IMR-90 (cell line): ENCODE measurements at regions not wholly inside any gene's neighbourhood (a gene's known extent, or its start where the extent isn't known, plus 50 kb on each side); places are given as distances from the start of the nearest gene placed in this dataset.

Experiments used
- ATAC-seq: fragments of 200-7000 bp; cut with Tn5 transposase; 2 replicates; pipeline ENCODE4 v1.9.1; 2020; ENCODE audit warnings: low read depth, mild to moderate bottlenecking, moderate library complexity
- BruUV-seq: library from RNA; stranded (reverse); fragments of 400-500 nt; replicated peaks from 2 replicates; lab custom pipeline; 2021; lab: Mats Ljungman, UMichigan
- CTCF ChIA-PET: fragments of 300-600 bp; formaldehyde crosslinking; extraction: SDS; loops from one replicate; lab custom pipeline; 2021; ENCODE audit warnings: antibody characterized with exemption; lab: Yijun Ruan, JAX
- POLR2A ChIA-PET: fragments of 300-600 bp; sonication (Branson Sonifier 250); formaldehyde crosslinking; loops from one replicate; lab custom pipeline; 2022; ENCODE audit warnings: antibody characterized with exemption; ENCODE audit not compliant: unreplicated experiment; lab: Charles Lee
- DNase-seq: peaks from one replicate; pipeline ENCODE4 v3.0.0; 2013
- H2AFZ ChIP-seq: replicated peaks from 2 replicates; pipeline ENCODE3; 2013; ENCODE audit warnings: low read length, mild to moderate bottlenecking; ENCODE audit not compliant: poor library complexity
- H2AK5ac ChIP-seq: 2 replicates; pipeline ENCODE4 v1.6.1; 2013; ENCODE audit warnings: low read depth, low read length, inconsistent platforms
- H2AK9ac ChIP-seq: replicated peaks from 2 replicates; pipeline ENCODE3; 2013; ENCODE audit warnings: mild to moderate bottlenecking, low read depth, low read length, moderate library complexity; ENCODE audit not compliant: poor library complexity
- H2BK120ac ChIP-seq: 2 replicates; pipeline ENCODE4 v1.6.1; 2013; ENCODE audit warnings: low read depth, low read length, inconsistent platforms
- H2BK15ac ChIP-seq: 3 replicates; pipeline ENCODE4 v1.6.1; 2013; ENCODE audit warnings: low read depth, low read length, inconsistent platforms
- H2BK20ac ChIP-seq: 2 replicates; pipeline ENCODE4 v1.6.1; 2013; ENCODE audit warnings: low read depth, mild to moderate bottlenecking, inconsistent platforms, low read length, moderate library complexity
- H2BK5ac ChIP-seq: 2 replicates; pipeline ENCODE4 v1.6.1; 2013; ENCODE audit warnings: mild to moderate bottlenecking, low read depth, low read length, inconsistent platforms; ENCODE audit not compliant: poor library complexity, severe bottlenecking
- H3K14ac ChIP-seq: replicated peaks from 2 replicates; pipeline ENCODE4 v1.6.1; 2013; ENCODE audit warnings: low read depth, low read length, inconsistent platforms
- H3K18ac ChIP-seq: 2 replicates; pipeline ENCODE4 v1.6.1; 2013; ENCODE audit warnings: low read depth, low read length, control low read depth
- H3K23ac ChIP-seq: 2 replicates; pipeline ENCODE4 v1.6.1; 2013; ENCODE audit warnings: low read depth, low read length, inconsistent platforms
- H3K27ac ChIP-seq: 2 replicates; pipeline ENCODE4 v1.5.1; 2013; ENCODE audit warnings: mild to moderate bottlenecking, control low read depth, low read length; ENCODE audit not compliant: insufficient read depth
- H3K27me3 ChIP-seq: 2 replicates; pipeline ENCODE4 v1.6.1; 2013; ENCODE audit warnings: low read length; ENCODE audit not compliant: control insufficient read depth, insufficient read depth
- H3K36me3 ChIP-seq: 2 replicates; pipeline ENCODE4 v1.6.1; 2013; ENCODE audit warnings: low read length, mixed read lengths; ENCODE audit not compliant: control insufficient read depth, insufficient read depth
- H3K4ac ChIP-seq: 2 replicates; pipeline ENCODE4 v1.6.1; 2013; ENCODE audit warnings: low read depth, low read length, inconsistent platforms
- H3K4me1 ChIP-seq: 2 replicates; pipeline ENCODE4 v1.6.1; 2013; ENCODE audit warnings: low read length, mixed read lengths; ENCODE audit not compliant: control insufficient read depth, insufficient read depth
- H3K4me2 ChIP-seq: 2 replicates; pipeline ENCODE4 v1.6.1; 2013; ENCODE audit warnings: low read depth, mild to moderate bottlenecking, control low read depth, low read length, moderate library complexity
- H3K4me3 ChIP-seq: 2 replicates; pipeline ENCODE4 v1.5.1; 2013; ENCODE audit warnings: low read depth, mild to moderate bottlenecking, control low read depth, low read length, moderate library complexity; ENCODE audit not compliant: insufficient read depth
- H3K56ac ChIP-seq: 2 replicates; pipeline ENCODE4 v1.6.1; 2013; ENCODE audit warnings: low read length, inconsistent platforms; ENCODE audit not compliant: insufficient read depth; ENCODE audit errors: extremely low read depth
- H3K79me1 ChIP-seq, 2 experiments: 2 replicates each; pipeline ENCODE4 v1.6.1; 2013; ENCODE audit warnings: low read length in 2 of 2, inconsistent platforms in 1 of 2, low read depth in 1 of 2
- H3K9ac ChIP-seq: 2 replicates; pipeline ENCODE4 v1.6.1; 2013; ENCODE audit warnings: low read depth, low read length, control low read depth
- H3K9me1 ChIP-seq: 2 replicates; pipeline ENCODE4 v1.6.1; 2013; ENCODE audit warnings: low read length, inconsistent platforms; ENCODE audit not compliant: insufficient read depth
- H3K9me3 ChIP-seq: 2 replicates; pipeline ENCODE4 v1.6.1; 2013; ENCODE audit warnings: low read length; ENCODE audit not compliant: control insufficient read depth, insufficient read depth
- H4K20me1 ChIP-seq: 2 replicates; pipeline ENCODE4 v1.6.1; 2013; ENCODE audit warnings: low read length, inconsistent platforms; ENCODE audit not compliant: insufficient read depth
- H4K5ac ChIP-seq: 2 replicates; pipeline ENCODE4 v1.6.1; 2013; ENCODE audit warnings: mild to moderate bottlenecking, low read depth, low read length, control low read depth
- H4K8ac ChIP-seq, 2 experiments: 2 replicates each; pipeline ENCODE4 v1.6.1; 2013; ENCODE audit warnings: low read depth in 2 of 2, low read length in 2 of 2, control low read depth in 1 of 2, inconsistent platforms in 1 of 2
- H4K91ac ChIP-seq: 2 replicates; pipeline ENCODE4 v1.6.1; 2013; ENCODE audit warnings: low read depth, low read length, inconsistent platforms; ENCODE audit not compliant: insufficient read depth
- BHLHE40 ChIP-seq: fragments of 150-350 bp; IDR thresholded peaks from 2 replicates; pipeline ENCODE4 v1.6.1; 2016; ENCODE audit warnings: mild to moderate bottlenecking, low read depth, low read length
- CEBPB ChIP-seq: IDR thresholded peaks from 2 replicates; pipeline ENCODE4 v1.6.1; 2012; ENCODE audit warnings: low read depth, low read length, improper control_type of control experiment
- ELK1 ChIP-seq: fragments of 150-350 bp; IDR thresholded peaks from 2 replicates; pipeline ENCODE4 v1.6.1; 2016; ENCODE audit warnings: low read depth, mild to moderate bottlenecking, low read length, moderate library complexity, borderline replicate concordance
- MAFK ChIP-seq: IDR thresholded peaks from 2 replicates; pipeline ENCODE4 v1.6.1; 2012; ENCODE audit warnings: low read depth, low read length, improper control_type of control experiment
- MXI1 ChIP-seq: IDR thresholded peaks from 2 replicates; pipeline ENCODE4 v1.6.1; 2012; ENCODE audit warnings: low read depth, mild to moderate bottlenecking, low read length, moderate library complexity, borderline replicate concordance
- POLR2A ChIP-seq: IDR thresholded peaks from 2 replicates; pipeline ENCODE4 v1.6.1; 2012; ENCODE audit warnings: mild to moderate bottlenecking, low read depth, low read length
- RAD21 ChIP-seq: IDR thresholded peaks from 2 replicates; pipeline ENCODE4 v1.6.1; 2012; ENCODE audit warnings: low read length, improper control_type of control experiment
- RFX5 ChIP-seq: IDR thresholded peaks from 2 replicates; pipeline ENCODE4 v1.8.0; 2012; ENCODE audit warnings: low read depth, mild to moderate bottlenecking, low read length, moderate library complexity
- SMC3 ChIP-seq: fragments of 150-350 bp; IDR thresholded peaks from 2 replicates; pipeline ENCODE4 v1.6.1; 2016; ENCODE audit warnings: low read depth, mild to moderate bottlenecking, antibody characterized with exemption, low read length, moderate library complexity
- WGBS, 2 experiments: methylation state at CpG; one replicate each; pipeline versions ENCODE4 v1.1.5 to v1.1.7; 2013; ENCODE audit warnings: missing lambda C conversion rate in 2 of 2; ENCODE audit not compliant: insufficient read length in 1 of 2; ENCODE audit errors: extremely low coverage in 2 of 2; 5-methylcytosine and 5-hydroxymethylcytosine counted together
- dilution Hi-C: fragments of 300-500 bp; cut with HindIII; formaldehyde crosslinking; loops from one replicate; pipeline ENCODE4 v1.14.3; 2018; ENCODE audit warnings: low sequenced_read_pairs; ENCODE audit not compliant: unreplicated experiment
- in situ Hi-C: fragments of 300-500 bp; cut with MboI; formaldehyde crosslinking; loops from 3 replicates; pipeline ENCODE4 v1.14.3; 2019; ENCODE audit warnings: low sequenced_read_pairs, inconsistent platforms, mixed read lengths
- intact Hi-C: fragments of 100-400 bp; cut with micrococcal nuclease; formaldehyde crosslinking; loops from 2 replicates; pipeline ENCODE4 v1.10.0; 2022
- TF ChIP-seq, protein P1 (sequence below): fragments of 150-350 bp; IDR thresholded peaks from 2 replicates; pipeline ENCODE4 v1.6.1; 2017; ENCODE audit warnings: mild to moderate bottlenecking, antibody characterized with exemption, low read length, low read depth

DNA sequence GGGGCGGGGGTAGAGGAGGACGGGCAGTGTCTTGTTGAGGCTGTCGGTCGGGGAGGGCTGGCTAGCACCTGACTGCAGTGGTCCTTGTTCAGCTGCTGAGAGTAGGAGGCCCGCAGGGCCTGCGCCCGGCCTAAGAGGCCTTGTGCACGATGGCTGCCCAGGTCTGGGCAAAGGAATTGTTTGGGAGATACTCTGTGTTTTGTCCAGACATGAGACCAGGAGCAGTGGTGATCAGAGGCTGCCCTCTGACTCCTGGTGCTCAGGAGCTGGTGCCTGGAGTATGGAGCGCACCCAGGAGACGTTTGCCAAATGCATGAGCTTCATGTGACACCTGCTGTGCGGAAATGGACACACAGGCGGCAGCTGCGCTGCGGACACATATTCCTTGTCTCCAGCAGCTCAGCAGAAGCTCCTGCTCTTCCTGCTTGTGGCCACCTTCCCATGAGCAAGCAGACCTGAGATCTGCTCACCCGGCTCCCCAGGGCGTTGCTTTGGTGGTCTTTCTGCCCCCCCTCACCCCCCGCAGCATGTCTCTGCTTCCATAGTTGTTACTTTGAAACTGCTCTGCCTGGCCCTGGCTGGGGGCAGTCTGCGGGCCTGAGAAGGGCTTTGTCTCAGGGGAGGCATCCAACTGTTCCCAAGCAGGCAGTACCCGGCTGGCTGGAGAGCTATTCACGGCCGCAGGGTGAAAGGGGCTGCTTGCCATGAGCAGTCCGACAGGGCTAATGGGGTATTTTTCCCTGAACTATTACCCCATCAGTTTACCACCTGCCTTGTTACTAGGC, 163.9 kb downstream of the TEX29 start:
- intact Hi-C loops = no loop called here
- H2BK5ac ChIP-seq = no peak overlapping the region
- H3K27me3 ChIP-seq = no peaks in the 10 kb centered on the region
- no peak overlapping the region for H4K8ac ChIP-seq
- no peak overlapping the region for H3K27ac ChIP-seq
- dilution Hi-C loops = no loop called here
- POLR2A ChIA-PET = no interaction called here
- H3K4me3 ChIP-seq = no peak overlapping the region
- no peak for ATAC-seq
- no peak overlapping the region for H3K9ac ChIP-seq
- H2BK120ac ChIP-seq = no peak overlapping the region
- no peak overlapping the region for H3K14ac ChIP-seq
- H3K4ac ChIP-seq = no peak overlapping the region
- in situ Hi-C loops = no loop called here
- H3K56ac ChIP-seq = no peak overlapping the region
- 57% methylated on average over 8 of the region's 22 CpGs; no CpG with 5 or more reads in 1 of the 2 experiments for WGBS, 2 experiments
- no peak overlapping the region for H3K4me2 ChIP-seq
- H3K9me1 ChIP-seq = no peaks in the 10 kb centered on the region
- H3K79me1 ChIP-seq = no peaks in the 10 kb centered on the region
- no peak overlapping the region for H4K5ac ChIP-seq
- H3K4me1 ChIP-seq = no peaks in the 10 kb centered on the region
- no peak overlapping the region for H2AK5ac ChIP-seq
- H3K23ac ChIP-seq = no peak overlapping the region
- peaks cover 32% of the 10 kb centered on the region for H3K9me3 ChIP-seq
- H2BK15ac ChIP-seq = no peak overlapping the region
- no peaks in the 10 kb centered on the region for H3K36me3 ChIP-seq
- no peak overlapping the region for H3K18ac ChIP-seq
- no peak overlapping the region for H4K91ac ChIP-seq
- H2BK20ac ChIP-seq = no peak overlapping the region
- TF ChIP-seq SMC3 (no peak), RAD21 (no peak), RFX5 (no peak), CEBPB (no peak), MAFK (no peak), BHLHE40 (no peak), MXI1 (no peak), POLR2A (no peak), ELK1 (no peak)
- TF ChIP-seq, protein P1, sequence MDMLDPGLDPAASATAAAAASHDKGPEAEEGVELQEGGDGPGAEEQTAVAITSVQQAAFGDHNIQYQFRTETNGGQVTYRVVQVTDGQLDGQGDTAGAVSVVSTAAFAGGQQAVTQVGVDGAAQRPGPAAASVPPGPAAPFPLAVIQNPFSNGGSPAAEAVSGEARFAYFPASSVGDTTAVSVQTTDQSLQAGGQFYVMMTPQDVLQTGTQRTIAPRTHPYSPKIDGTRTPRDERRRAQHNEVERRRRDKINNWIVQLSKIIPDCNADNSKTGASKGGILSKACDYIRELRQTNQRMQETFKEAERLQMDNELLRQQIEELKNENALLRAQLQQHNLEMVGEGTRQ = no peak
- no peak for DNase-seq
- CTCF ChIA-PET = no interaction called here
- BruUV-seq = no TSS peak
- H2AK9ac ChIP-seq = no peak overlapping the region
- H4K20me1 ChIP-seq = no peaks in the 10 kb centered on the region
- H2AFZ ChIP-seq = no peak overlapping the region
